ENCODE measurements at regions not wholly inside any gene's neighbourhood (a gene's known extent, or its start where the extent isn't known, plus 50 kb on each side); places are given as distances from the start of the nearest gene placed in this dataset.

DNA sequence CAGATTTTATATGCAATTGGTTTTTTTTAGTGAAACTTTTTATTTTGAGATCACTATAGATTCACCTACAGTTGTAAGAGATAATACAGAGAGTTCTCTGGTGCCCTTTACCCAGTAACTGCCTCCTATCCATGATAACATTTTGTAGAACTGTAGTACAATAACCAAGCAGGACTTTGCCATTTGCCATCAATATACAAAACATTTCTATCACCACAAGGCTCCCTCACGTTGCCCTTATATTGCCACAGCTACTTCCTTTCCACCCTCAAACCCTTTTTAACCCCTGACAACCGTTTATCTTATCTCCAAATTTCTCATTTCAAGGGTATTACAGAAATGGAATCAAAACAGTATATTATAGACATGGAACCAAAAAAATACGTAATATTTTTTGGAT is 130.7 kb upstream of the GOLGA6L4 start:
- Histone ChIP-seq H2AFZ (ENCODE audit: low read depth, low read length) (no peak overlapping the region), H4K20me1 (ENCODE audit: insufficient read depth, low read length) (no peaks in the 10 kb centered on the region), H3K4me2 (ENCODE audit: low read length) (no peak overlapping the region), H3K27ac (ENCODE audit: low read length) (no peak overlapping the region), H3K36me3 (replicated peaks; ENCODE audit: low read depth, low read length) (no peaks in the 10 kb centered on the region), H3K27me3 (ENCODE audit: low read depth, low read length) (peaks cover 7% of the 10 kb centered on the region), H3K4me3 (ENCODE audit: low read length) (no peak overlapping the region), H3K79me2 (ENCODE audit: low read length) (no peaks in the 10 kb centered on the region), H3K9ac (ENCODE audit: low read length) (no peak overlapping the region), H3K9me3 (ENCODE audit: insufficient read depth, low read length) (no peaks in the 10 kb centered on the region), H3K4me1 (ENCODE audit: low read length) (no peaks in the 10 kb centered on the region)
- TF ChIP-seq, protein P1, sequence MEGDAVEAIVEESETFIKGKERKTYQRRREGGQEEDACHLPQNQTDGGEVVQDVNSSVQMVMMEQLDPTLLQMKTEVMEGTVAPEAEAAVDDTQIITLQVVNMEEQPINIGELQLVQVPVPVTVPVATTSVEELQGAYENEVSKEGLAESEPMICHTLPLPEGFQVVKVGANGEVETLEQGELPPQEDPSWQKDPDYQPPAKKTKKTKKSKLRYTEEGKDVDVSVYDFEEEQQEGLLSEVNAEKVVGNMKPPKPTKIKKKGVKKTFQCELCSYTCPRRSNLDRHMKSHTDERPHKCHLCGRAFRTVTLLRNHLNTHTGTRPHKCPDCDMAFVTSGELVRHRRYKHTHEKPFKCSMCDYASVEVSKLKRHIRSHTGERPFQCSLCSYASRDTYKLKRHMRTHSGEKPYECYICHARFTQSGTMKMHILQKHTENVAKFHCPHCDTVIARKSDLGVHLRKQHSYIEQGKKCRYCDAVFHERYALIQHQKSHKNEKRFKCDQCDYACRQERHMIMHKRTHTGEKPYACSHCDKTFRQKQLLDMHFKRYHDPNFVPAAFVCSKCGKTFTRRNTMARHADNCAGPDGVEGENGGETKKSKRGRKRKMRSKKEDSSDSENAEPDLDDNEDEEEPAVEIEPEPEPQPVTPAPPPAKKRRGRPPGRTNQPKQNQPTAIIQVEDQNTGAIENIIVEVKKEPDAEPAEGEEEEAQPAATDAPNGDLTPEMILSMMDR (IDR thresholded peaks at IDR 0.05; ENCODE audit: low read depth, low read length): no peak
- TF ChIP-seq EZH2phosphoT487 (IDR thresholded peaks at IDR 0.05; ENCODE audit: low read depth): no peak

- TF ChIP-seq EZH2phosphoT487 (IDR thresholded peaks at IDR 0.05; ENCODE audit: low read depth): no peak
- TF ChIP-seq, protein P1 (IDR thresholded peaks at IDR 0.05; ENCODE audit: low read depth, low read length): peak; percentile 30
Measured at GRCh38 chr15:84108728-84109127, 126.8 kb upstream of the GOLGA6L4 start.

DNA sequence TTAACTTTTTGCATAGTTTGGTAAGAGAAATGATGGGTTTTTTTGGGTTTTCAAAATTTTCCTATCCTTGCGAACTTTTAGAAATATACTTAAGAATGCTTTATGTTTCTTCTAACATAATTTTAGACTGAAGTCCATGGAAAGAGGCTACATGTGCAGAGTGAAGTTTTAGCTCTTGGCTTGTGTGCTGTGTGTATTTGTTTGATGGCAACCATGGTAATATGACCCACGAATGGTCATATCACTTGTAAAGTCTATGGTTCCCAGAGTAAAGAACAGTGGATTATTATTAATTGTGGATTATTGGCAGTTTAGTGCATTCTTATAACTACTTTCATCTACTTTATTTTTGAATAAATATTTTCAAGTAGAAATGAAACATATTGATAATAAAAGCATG is 124.0 kb upstream of the GOLGA6L4 start:
- no peaks in the 10 kb centered on the region for H3K9me3 ChIP-seq (ENCODE audit: insufficient read depth, low read length)
- no peak overlapping the region for H2AFZ ChIP-seq (ENCODE audit: low read depth, low read length)
- no peak overlapping the region for H3K4me3 ChIP-seq (ENCODE audit: low read length)
- H3K27ac ChIP-seq (ENCODE audit: low read length): no peak overlapping the region
- TF ChIP-seq EZH2phosphoT487 (IDR thresholded peaks at IDR 0.05; ENCODE audit: low read depth): no peak
- TF ChIP-seq, protein P1 (IDR thresholded peaks at IDR 0.05; ENCODE audit: low read depth, low read length): no peak
- H3K9ac ChIP-seq (ENCODE audit: low read length): no peak overlapping the region
- no peak overlapping the region for H3K4me2 ChIP-seq (ENCODE audit: low read length)
- H3K27me3 ChIP-seq (ENCODE audit: low read depth, low read length): peaks cover 7% of the 10 kb centered on the region; the same call in 1 of the 2 replicates
- H3K36me3 ChIP-seq (replicated peaks; ENCODE audit: low read depth, low read length): no peaks in the 10 kb centered on the region
- H3K79me2 ChIP-seq (ENCODE audit: low read length): no peaks in the 10 kb centered on the region
- H4K20me1 ChIP-seq (ENCODE audit: insufficient read depth, low read length): no peaks in the 10 kb centered on the region
- H3K4me1 ChIP-seq (ENCODE audit: low read length): no peaks in the 10 kb centered on the region

More at GRCh38 chr15:84108728-84109127, 126.8 kb upstream of the GOLGA6L4 start:
- no peak overlapping the region for H2AFZ ChIP-seq (ENCODE audit: low read depth, low read length)
- no peaks in the 10 kb centered on the region for H3K4me1 ChIP-seq (ENCODE audit: low read length)
- no peak overlapping the region for H3K9ac ChIP-seq (ENCODE audit: low read length)
- H3K4me3 ChIP-seq (ENCODE audit: low read length): no peak overlapping the region
- H3K79me2 ChIP-seq (ENCODE audit: low read length): no peaks in the 10 kb centered on the region
- no peaks in the 10 kb centered on the region for H4K20me1 ChIP-seq (ENCODE audit: insufficient read depth, low read length)
- H3K27ac ChIP-seq (ENCODE audit: low read length): no peak overlapping the region
- no peak overlapping the region for H3K4me2 ChIP-seq (ENCODE audit: low read length)
- peaks cover 4% of the 10 kb centered on the region; the same call in 1 of the 2 replicates for H3K27me3 ChIP-seq (ENCODE audit: low read depth, low read length)
- H3K9me3 ChIP-seq (ENCODE audit: insufficient read depth, low read length): no peaks in the 10 kb centered on the region
- no peaks in the 10 kb centered on the region for H3K36me3 ChIP-seq (replicated peaks; ENCODE audit: low read depth, low read length)

DNA sequence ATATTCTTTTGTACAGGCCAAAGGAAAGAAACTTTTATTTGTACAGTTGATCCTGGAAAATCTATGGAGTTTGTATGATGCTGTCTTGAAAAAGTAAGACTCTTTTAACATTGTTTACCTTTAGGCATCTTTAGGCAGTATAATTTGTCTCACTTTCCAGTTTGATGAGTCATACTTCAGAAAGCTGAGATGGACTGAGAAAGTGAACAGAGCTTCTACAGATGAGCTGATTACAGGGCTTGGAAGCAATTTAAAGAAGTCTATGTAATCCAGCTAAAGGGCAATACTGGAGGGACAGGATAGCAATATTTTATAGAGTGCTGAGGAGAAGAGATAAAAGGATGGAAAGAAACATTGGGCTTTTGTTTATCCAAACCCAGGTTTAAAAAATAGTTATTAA is 123.5 kb upstream of the GOLGA6L4 start:
- TF ChIP-seq EZH2phosphoT487 (IDR thresholded peaks at IDR 0.05; ENCODE audit: low read depth): no peak
- TF ChIP-seq, protein P1 (IDR thresholded peaks at IDR 0.05; ENCODE audit: low read depth, low read length): no peak
- peaks cover 7% of the 10 kb centered on the region; the same call in 1 of the 2 replicates for H3K27me3 ChIP-seq (ENCODE audit: low read depth, low read length)
- no peaks in the 10 kb centered on the region for H3K4me1 ChIP-seq (ENCODE audit: low read length)
- no peak overlapping the region for H3K4me2 ChIP-seq (ENCODE audit: low read length)
- no peak overlapping the region for H3K9ac ChIP-seq (ENCODE audit: low read length)
- no peak overlapping the region for H3K27ac ChIP-seq (ENCODE audit: low read length)
- H3K4me3 ChIP-seq (ENCODE audit: low read length): no peak overlapping the region
- H4K20me1 ChIP-seq (ENCODE audit: insufficient read depth, low read length): no peaks in the 10 kb centered on the region
- H3K36me3 ChIP-seq (replicated peaks; ENCODE audit: low read depth, low read length): no peaks in the 10 kb centered on the region
- H2AFZ ChIP-seq (ENCODE audit: low read depth, low read length): no peak overlapping the region
- H3K9me3 ChIP-seq (ENCODE audit: insufficient read depth, low read length): no peaks in the 10 kb centered on the region
- no peaks in the 10 kb centered on the region for H3K79me2 ChIP-seq (ENCODE audit: low read length)
